ENCODE measurements at regions not wholly inside any gene's neighbourhood (a gene's known extent, or its start where the extent isn't known, plus 50 kb on each side); places are given as distances from the start of the nearest gene placed in this dataset.

- Histone ChIP-seq H3K36me3 (no peaks in the 10 kb centered on the region), H3K27ac (no peak overlapping the region), H3K4me1 (replicated peaks) (peaks cover 6% of the 10 kb centered on the region), H3K27me3 (replicated peaks; ENCODE audit: insufficient read depth) (no peaks in the 10 kb centered on the region), H3K4me3 (no peak overlapping the region), H3K9me3 (no peaks in the 10 kb centered on the region)
- 88% methylated on average over 10 of the region's 10 CpGs for WGBS
- no peak for DNase-seq (ENCODE audit: low spot score)
- intact Hi-C loops (cut with DNase I): no loop called here
- no peak for TF ChIP-seq CTCF (IDR thresholded peaks at IDR 0.05)
- TF ChIP-seq POLR2A (IDR thresholded peaks at IDR 0.05): no peak
- TF ChIP-seq POLR2AphosphoS5 (IDR thresholded peaks at IDR 0.05): no peak
These were observed 82.2 kb downstream of the KLF15 start for GRCh38 chr3:126274735-126275619.

GRCh38 chr3:126270145-126270811, 86.9 kb downstream of the KLF15 start:
- no peaks in the 10 kb centered on the region for H3K9me3 ChIP-seq
- 17% methylated on average over 9 of the region's 9 CpGs for WGBS
- peak; percentile 82 for DNase-seq (ENCODE audit: low spot score)
- H3K27ac ChIP-seq: peak overlapping the region; percentile 31 to 61
- H3K27me3 ChIP-seq (replicated peaks; ENCODE audit: insufficient read depth): no peaks in the 10 kb centered on the region
- H3K4me3 ChIP-seq: no peak overlapping the region
- peaks cover 10% of the 10 kb centered on the region for H3K4me1 ChIP-seq (replicated peaks)
- intact Hi-C loops (cut with DNase I): loop anchor here (1.0 kb wide), 1 partner anchor 86 kb away; no protein-coding TSS in a partner anchor
- TF ChIP-seq POLR2A (IDR thresholded peaks at IDR 0.05) (no peak), POLR2AphosphoS5 (IDR thresholded peaks at IDR 0.05) (peak; percentile 90), CTCF (IDR thresholded peaks at IDR 0.05) (no peak)
- H3K36me3 ChIP-seq: no peaks in the 10 kb centered on the region

GRCh38 chr3:126269354-126269753, 87.9 kb downstream of the KLF15 start:
- H3K9me3 ChIP-seq: no peaks in the 10 kb centered on the region
- peak overlapping the region; percentile 0 to 31 for H3K27ac ChIP-seq
- no peaks in the 10 kb centered on the region for H3K36me3 ChIP-seq
- WGBS: 74% methylated on average over 4 of the region's 4 CpGs
- no peak for DNase-seq (ENCODE audit: low spot score)
- intact Hi-C loops (cut with DNase I): no loop called here
- no peak for TF ChIP-seq POLR2AphosphoS5 (IDR thresholded peaks at IDR 0.05)
- no peak for TF ChIP-seq POLR2A (IDR thresholded peaks at IDR 0.05)
- TF ChIP-seq CTCF (IDR thresholded peaks at IDR 0.05): no peak
- peaks cover 10% of the 10 kb centered on the region for H3K4me1 ChIP-seq (replicated peaks)
- no peaks in the 10 kb centered on the region for H3K27me3 ChIP-seq (replicated peaks; ENCODE audit: insufficient read depth)
- no peak overlapping the region for H3K4me3 ChIP-seq

GRCh38 chr3:126268866-126269265, 88.3 kb downstream of the KLF15 start:
- Histone ChIP-seq H3K4me3 (no peak overlapping the region), H3K9me3 (no peaks in the 10 kb centered on the region), H3K36me3 (no peaks in the 10 kb centered on the region), H3K27me3 (replicated peaks; ENCODE audit: insufficient read depth) (no peaks in the 10 kb centered on the region), H3K4me1 (replicated peaks) (peaks cover 10% of the 10 kb centered on the region), H3K27ac (peak overlapping the region in 1 of 2 donors; percentile 0)
- no peak for TF ChIP-seq CTCF (IDR thresholded peaks at IDR 0.05)
- no peak for TF ChIP-seq POLR2A (IDR thresholded peaks at IDR 0.05)
- no peak for TF ChIP-seq POLR2AphosphoS5 (IDR thresholded peaks at IDR 0.05)
- DNase-seq (ENCODE audit: low spot score): no peak
- WGBS: 80% methylated on average over 3 of the region's 3 CpGs
- intact Hi-C loops (cut with DNase I): no loop called here
